Lung (tissue), 11 donors: ENCODE measurements at regions not wholly inside any gene's neighbourhood (a gene's known extent, or its start where the extent isn't known, plus 50 kb on each side); places are given as distances from the start of the nearest gene placed in this dataset.

Experiments used
- ATAC-seq: fragments of 200-7000 bp; cut with Tn5 transposase; one replicate; pipeline ENCODE4 v1.9.1; 2020; ENCODE audit warnings: moderate number of reproducible peaks; ENCODE audit not compliant: insufficient read depth, low FRiP score
- DNase-seq, 3 donors: peaks; one replicate each; pipeline ENCODE4 v3.0.0-alpha.2; 2013 to 2017
- H3K27ac ChIP-seq, 2 donors: one replicate each; pipeline ENCODE4 v1.5.1; 2013; ENCODE audit warnings: mild to moderate bottlenecking in 2 of 2, moderate library complexity in 2 of 2, control low read depth in 1 of 2, inconsistent platforms in 1 of 2, low read depth in 1 of 2, low read length in 1 of 2
- H3K27me3 ChIP-seq, 3 donors: one replicate each; pipeline ENCODE4 v1.5.1; 2013; ENCODE audit warnings: low read length in 2 of 3; ENCODE audit not compliant: control insufficient read depth in 3 of 3, insufficient read depth in 3 of 3
- H3K36me3 ChIP-seq, 4 donors: one replicate each; pipeline ENCODE4 v1.5.1; 2013; ENCODE audit warnings: low read length in 4 of 4, mild to moderate bottlenecking in 1 of 4, moderate library complexity in 1 of 4; ENCODE audit not compliant: control insufficient read depth in 4 of 4, insufficient read depth in 4 of 4
- H3K4me1 ChIP-seq, 5 donors: one replicate each; pipeline ENCODE4 v1.5.1; 2013; ENCODE audit warnings: low read length in 5 of 5, mild to moderate bottlenecking in 2 of 5, moderate library complexity in 1 of 5; ENCODE audit not compliant: control insufficient read depth in 5 of 5, insufficient read depth in 5 of 5
- H3K4me3 ChIP-seq: one replicate; pipeline ENCODE4 v1.5.1; 2013; ENCODE audit warnings: mild to moderate bottlenecking, control low read depth, moderate library complexity
- H3K9ac ChIP-seq, 2 donors: one replicate each; pipeline ENCODE4 v1.5.1; 2013; ENCODE audit warnings: low read length in 2 of 2, control low read depth in 1 of 2; ENCODE audit not compliant: insufficient read depth in 1 of 2
- H3K9me3 ChIP-seq, 4 donors: one replicate each; pipeline ENCODE4 v1.5.1; 2013; ENCODE audit warnings: low read length in 3 of 4, mild to moderate bottlenecking in 1 of 4, moderate library complexity in 1 of 4; ENCODE audit not compliant: control insufficient read depth in 4 of 4, insufficient read depth in 3 of 4
- CTCF ChIP-seq: IDR thresholded peaks from 2 replicates; pipeline ENCODE4 v1.5.1; 2012; ENCODE audit warnings: mild to moderate bottlenecking; ENCODE audit errors: control extremely low read depth, extremely low read depth
- WGBS, 2 donors: extraction: QIAGEN DNeasy Blood & Tissue Kit; methylation state at CpG; one replicate each; pipeline ENCODE4 v1.1.7; 2013; 5-methylcytosine and 5-hydroxymethylcytosine counted together
- donor health status: control.
- donor health status: control.
- donor health status: Bipolar disorder and iron deficiency.
- donor health status: healthy.
- donor health status: DM: yes; HTN: yes; CAD: no.

DNA sequence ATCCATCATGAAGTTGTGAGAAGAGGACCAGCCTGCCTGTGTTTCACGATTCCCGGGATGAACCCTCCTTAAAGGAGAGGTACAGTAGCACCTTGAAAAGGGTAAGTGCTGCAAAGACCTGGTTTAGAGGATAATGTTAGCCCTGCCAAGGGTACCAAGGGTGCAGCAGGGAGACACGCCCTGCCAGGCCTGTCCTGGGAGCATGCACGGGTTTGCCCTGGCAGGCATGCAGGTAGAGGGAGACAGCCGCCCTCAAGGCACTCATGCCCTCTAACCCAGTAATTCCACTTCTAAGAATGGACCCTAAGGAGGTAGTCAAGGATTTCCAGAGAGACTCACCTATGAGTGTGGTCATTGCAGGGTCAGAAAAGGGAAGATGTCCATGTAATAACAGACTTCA is 65.0 kb downstream of the DIO3 start:
- no peak overlapping the region for H3K27ac ChIP-seq
- no peaks in the 10 kb centered on the region for H3K27me3 ChIP-seq
- peaks cover 0 to 3% (median 0%) of the 10 kb centered on the region in 5 donors for H3K4me1 ChIP-seq
- TF ChIP-seq CTCF: no peak
- no peaks in the 10 kb centered on the region for H3K9me3 ChIP-seq
- ATAC-seq (no peak), DNase-seq (no peak)
- WGBS, 2 donors: 86 to 96% methylated on average over 5 of the region's 5 CpGs
- H3K4me3 ChIP-seq: no peak overlapping the region
- H3K36me3 ChIP-seq: no peaks in the 10 kb centered on the region
- H3K9ac ChIP-seq: no peak overlapping the region

DNA sequence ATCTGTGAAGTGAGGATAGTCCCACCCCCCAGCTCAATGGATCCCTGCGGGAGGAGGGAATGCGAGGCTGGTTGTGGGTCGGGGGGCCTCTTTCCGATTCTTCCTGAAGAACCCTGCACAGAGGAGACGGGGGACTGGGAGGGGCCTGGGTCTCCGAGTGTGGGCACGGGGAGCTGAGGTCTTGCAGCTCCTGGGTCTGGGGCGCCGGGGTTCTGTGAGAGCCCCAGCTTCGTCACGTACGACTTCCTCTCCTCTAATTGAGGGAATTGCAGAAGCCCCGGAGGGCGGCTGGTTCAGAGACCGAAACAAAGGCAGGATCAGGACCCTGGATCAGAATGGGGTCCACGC is 66.6 kb downstream of the DIO3 start:
- ATAC-seq: no peak
- WGBS, 2 donors: 25 to 47% methylated on average over 16 of the region's 16 CpGs
- no peak for TF ChIP-seq CTCF
- Histone ChIP-seq H3K36me3 (no peaks in the 10 kb centered on the region), H3K4me3 (no peak overlapping the region), H3K9me3 (no peaks in the 10 kb centered on the region), H3K27me3 (no peaks in the 10 kb centered on the region), H3K4me1 (peaks cover 0 to 3% (median 0%) of the 10 kb centered on the region in 5 donors), H3K27ac (no peak overlapping the region), H3K9ac (no peak overlapping the region)
- DNase-seq: no peak

DNA sequence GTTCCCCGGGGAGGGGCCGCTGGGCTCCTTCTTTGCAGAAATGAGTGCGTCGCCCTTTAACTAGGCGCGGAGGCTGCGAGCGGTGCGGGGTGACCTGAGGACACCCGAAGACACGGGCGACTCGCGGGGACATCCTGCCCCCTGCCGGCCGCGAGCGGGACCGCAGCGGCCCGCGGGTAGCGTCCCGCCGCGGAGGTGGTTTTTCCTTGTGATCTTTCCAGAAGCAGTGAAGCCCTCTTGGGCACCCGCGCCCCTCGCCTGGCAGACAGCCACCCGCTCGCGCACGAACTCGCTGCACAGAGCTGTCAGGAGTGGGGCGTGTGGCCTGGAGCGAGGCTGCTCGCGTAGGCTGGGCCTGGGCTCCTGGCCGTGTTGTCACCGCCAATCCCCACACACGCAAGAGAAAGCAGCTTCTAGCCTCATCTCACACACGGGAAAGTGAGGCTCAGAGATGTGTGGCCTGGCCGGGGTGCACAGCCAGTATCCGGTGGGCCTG is 67.2 kb downstream of the DIO3 start:
- TF ChIP-seq CTCF: peak; percentile 90
- Histone ChIP-seq H3K27me3 (no peaks in the 10 kb centered on the region), H3K4me1 (peaks cover 0 to 3% (median 0%) of the 10 kb centered on the region in 5 donors), H3K36me3 (no peaks in the 10 kb centered on the region), H3K9ac (no peak overlapping the region), H3K27ac (no peak overlapping the region), H3K9me3 (no peaks in the 10 kb centered on the region), H3K4me3 (no peak overlapping the region)
- WGBS, 2 donors: 7 to 8% methylated on average over 44 of the region's 44 CpGs
- DNase-seq: peak; percentile 71 to 78 (median 74)
- ATAC-seq: peak; percentile 95

DNA sequence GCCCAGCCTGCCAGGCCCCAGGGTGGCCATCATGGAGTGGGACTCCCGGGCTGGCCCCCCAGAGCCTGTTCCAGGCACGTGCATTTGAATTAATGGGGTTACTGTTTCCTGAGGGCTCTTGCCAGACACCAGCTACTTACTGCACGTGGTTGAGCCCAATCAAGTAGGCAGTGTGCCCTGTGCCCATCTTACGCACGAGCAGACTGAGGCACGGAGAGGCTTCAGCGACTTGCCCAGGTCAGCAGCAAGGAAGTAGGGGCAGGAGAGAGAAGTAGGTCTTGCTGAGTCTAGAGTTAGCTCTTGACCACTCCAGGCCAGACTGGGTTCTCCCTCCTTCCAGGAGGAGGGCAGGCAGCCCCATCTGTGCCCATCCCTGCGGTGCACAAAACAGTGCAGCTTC is 67.7 kb downstream of the DIO3 start:
- Histone ChIP-seq H3K27me3 (no peaks in the 10 kb centered on the region), H3K36me3 (no peaks in the 10 kb centered on the region), H3K9me3 (no peaks in the 10 kb centered on the region), H3K27ac (no peak overlapping the region), H3K4me1 (peaks cover 0 to 3% (median 0%) of the 10 kb centered on the region in 5 donors), H3K4me3 (no peak overlapping the region), H3K9ac (no peak overlapping the region)
- 76 to 80% methylated on average over 8 of the region's 8 CpGs for WGBS, 2 donors
- TF ChIP-seq CTCF: no peak
- no peak for DNase-seq
- no peak for ATAC-seq
